HG03159 (cell line): ENCODE measurements at regions not wholly inside any gene's neighbourhood (a gene's known extent, or its start where the extent isn't known, plus 50 kb on each side); places are given as distances from the start of the nearest gene placed in this dataset.
"Not testable (repeated sequence)": the region's sequence is repeated elsewhere in the genome, so short reads cannot be mapped to it uniquely, and the experiment has no call there.

ENCODE experiments used
- ATAC-seq: cut with Tn5 transposase; IDR thresholded peaks from one replicate; pipeline ENCODE4 v1.9.1; 2021; ENCODE audit warnings: mild to moderate bottlenecking, moderate library complexity; ENCODE audit not compliant: unreplicated experiment

DNA sequence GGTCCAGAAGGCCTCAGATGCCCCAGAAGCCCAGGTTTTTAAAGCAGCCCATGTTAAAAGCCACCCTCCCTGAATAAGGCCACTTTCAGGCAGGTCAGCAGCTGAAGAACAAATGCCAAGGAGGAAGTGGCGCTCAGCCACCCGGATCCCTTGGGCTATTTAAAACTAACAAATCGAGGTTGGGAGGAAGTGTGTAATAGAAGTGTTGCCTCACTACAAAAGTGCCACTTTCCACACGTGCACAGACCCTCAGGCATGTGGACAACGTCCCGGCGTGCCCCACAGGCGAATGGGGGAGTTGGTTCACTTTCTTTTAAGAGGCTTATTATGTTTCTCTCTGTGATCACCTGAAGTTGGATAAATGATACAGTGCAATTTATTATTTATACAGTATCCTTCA lies 173.8 kb upstream of the SALL3 start:
- ATAC-seq, result no peak

DNA sequence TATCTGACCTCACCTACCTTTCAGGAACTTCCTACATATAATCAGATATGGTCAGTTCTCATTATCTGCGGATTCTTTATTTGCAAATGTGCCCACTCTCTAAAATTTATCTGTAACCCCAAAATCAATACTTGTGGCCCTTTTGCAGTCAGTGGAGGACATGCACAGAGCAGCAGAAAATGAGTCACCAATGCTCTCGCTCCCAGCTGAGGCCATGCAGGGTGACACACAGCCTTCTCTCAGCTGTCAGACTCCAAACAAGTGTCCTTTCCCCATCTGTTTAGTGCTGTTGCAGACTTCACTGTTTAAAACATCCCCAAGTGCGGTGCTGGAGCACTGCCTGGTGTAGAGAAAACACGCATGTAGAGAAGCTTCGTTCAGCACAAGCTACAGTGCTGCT lies 171.9 kb upstream of the SALL3 start:
- no peak for ATAC-seq

GRCh38 chr18:78809845-78810244 lies 169.8 kb upstream of the SALL3 start:
- ATAC-seq, result no peak

GRCh38 chr18:78810706-78811105 lies 168.9 kb upstream of the SALL3 start:
- no peak for ATAC-seq

DNA sequence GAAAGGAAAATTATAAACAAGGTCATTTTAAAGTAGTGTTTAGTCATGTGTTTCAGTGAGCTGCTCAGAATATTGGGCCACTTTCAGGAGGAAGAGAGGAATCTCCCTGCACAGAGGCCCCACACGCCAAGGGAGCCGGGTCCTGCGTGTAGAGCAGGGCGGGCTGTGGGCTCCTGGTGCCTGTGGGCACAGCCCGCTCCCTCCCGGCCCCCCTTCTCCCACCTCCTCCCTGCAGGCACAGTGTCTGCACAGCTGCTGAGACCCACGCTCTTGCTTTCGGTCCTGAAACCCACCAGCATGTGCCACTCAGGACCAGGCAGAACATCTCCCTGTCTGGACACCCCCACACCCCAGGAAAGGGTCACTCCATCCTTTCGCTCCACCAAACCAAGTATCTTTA lies 167.6 kb upstream of the SALL3 start:
- no peak for ATAC-seq

DNA sequence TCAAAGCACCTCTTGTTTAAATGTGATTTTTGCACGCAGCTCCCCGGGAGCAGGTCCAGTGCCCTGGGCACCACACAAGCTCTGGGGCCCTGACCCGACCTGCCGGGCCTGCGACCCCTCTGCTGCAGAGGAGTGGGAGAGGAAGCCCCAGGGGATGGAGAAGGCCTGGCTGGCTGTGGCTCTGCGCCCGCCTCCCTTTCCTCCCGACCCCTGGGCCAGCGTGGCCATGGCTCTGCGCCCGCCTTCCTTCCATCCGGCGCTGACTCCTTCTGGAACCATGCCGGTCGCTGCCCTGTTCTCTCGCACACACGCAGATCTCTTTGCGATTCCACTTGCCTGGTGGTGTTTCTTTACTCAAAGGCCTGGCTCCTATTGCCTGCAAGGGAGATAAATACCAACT lies 166.5 kb upstream of the SALL3 start:
- ATAC-seq, result no peak

- no peak for ATAC-seq
Measured at GRCh38 chr18:78813936-78814710, 165.5 kb upstream of the SALL3 start.

DNA sequence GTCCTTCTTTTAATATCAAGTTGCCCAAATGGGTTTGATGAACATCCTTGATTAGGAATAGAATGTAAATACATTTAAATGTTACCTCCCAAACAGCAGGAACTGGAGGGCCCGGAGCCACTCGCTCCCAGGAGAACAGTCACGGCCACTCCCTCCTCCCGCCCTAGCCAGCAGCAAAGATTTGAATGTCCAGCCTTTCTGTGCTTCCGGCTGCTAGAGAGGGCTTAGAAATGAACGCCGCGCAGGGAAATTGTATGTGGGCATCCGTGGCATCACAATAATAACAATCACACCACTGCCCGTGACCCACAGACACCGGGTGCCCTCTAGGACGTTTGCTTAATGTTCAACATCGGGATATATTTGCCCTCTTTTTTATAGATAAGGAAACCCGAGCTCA lies 164.9 kb upstream of the SALL3 start:
- ATAC-seq, result no peak

DNA sequence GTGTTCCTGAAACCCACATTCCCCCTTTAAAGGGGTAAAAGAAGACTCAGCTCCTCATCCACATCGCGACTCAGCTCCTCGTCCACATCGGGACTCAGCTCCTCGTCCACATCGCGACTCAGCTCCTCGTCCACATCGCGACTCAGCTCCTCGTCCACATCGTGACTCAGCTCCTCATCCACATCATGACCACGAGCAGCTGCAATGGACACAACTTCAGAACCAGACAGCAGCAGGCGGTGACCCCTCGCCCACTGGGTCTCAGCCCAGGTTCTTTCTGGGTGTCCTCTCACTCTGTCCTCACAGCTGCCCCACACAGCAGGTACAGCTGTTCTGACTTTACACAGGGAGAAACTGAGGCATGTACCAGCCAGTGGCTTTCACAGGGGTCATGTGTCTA lies 163.5 kb upstream of the SALL3 start:
- no peak for ATAC-seq

- no peak for ATAC-seq
Measured at GRCh38 chr18:78816916-78817315, 162.7 kb upstream of the SALL3 start.

GRCh38 chr18:78818495-78818894 lies 161.1 kb upstream of the SALL3 start:
- ATAC-seq, result no peak

- no peak for ATAC-seq
Measured at GRCh38 chr18:78818961-78819360, 160.7 kb upstream of the SALL3 start.

GRCh38 chr18:78820161-78820834 lies 159.3 kb upstream of the SALL3 start:
- ATAC-seq, result no peak

DNA sequence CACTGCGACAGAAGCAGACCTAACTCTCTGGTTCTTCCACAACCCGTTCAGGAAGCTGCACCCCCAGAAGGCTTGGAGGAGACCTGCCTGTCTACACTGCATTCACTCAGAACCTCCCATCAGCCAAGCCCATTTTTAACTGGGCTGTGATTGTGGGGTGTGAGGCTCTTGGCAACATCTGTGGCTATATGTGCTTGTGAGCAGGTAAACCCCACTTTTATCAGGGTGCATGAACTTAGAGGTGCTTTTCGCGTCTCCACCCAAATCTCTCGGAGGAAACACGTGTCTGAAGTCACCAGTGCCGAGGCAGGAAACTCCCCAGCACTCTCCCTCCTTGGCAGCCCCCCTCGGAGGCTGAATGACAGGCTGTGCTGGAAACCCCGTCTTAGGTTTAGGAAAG lies 158.2 kb upstream of the SALL3 start:
- ATAC-seq, result no peak

GRCh38 chr18:78822171-78822948 lies 157.3 kb upstream of the SALL3 start:
- no peak for ATAC-seq

DNA sequence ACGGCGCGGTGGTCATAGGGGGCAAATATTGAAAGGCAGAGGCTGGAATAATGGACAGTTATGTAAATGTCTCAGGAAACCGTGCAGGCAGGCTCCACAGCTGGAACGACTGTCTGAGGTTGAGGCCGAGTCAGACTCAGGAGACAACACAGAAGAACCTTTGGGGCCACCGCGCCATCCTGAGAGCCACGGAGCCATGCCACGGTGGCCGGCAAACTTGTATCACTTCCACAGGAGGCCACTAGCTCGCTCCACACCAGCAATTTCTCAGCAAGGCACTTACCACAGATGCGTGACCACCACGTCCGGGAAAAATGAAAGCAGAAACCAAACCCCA lies 156.7 kb upstream of the SALL3 start:
- ATAC-seq, result no peak

- ATAC-seq, result no peak
Measured at GRCh38 chr18:78825168-78825567, 154.4 kb upstream of the SALL3 start.

DNA sequence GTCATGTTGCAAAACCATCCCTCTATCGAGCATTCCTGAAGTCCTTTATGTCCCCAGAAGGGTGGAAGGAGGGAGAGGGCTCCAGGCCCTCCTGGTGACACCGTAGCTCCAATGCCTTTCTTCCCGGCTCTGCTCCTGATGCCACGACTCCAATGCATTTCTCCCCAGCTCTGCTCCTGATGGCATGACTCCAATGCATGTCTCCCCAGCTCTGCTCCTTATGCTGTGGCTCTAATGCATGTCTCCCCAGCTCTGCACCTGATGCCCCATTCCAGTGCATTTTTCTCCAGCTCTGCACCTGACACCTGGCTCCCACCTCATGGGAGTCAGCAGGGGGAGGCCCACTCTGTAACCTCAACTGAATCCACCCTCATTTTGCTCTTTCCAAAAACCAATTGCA lies 153.0 kb upstream of the SALL3 start:
- no peak for ATAC-seq

DNA sequence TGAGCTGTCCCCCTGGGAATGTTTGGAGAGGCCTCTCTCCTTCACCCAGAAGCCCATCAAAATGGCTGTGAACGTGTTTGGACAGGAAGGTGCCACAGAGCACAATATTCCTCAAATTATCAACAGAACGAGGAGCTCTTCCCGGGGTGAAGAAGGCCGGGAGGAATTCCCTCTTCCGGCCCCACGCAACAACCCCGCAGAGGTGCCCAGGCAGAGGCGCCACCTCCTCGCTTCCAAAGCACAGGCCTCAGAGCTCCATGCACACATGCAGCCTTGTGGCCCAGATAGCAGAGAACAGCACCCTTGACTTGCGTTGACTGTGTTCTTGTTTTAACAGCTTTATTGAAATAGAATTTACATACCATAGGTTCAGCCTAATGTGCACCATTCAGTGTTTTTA lies 152.5 kb upstream of the SALL3 start:
- no peak for ATAC-seq

DNA sequence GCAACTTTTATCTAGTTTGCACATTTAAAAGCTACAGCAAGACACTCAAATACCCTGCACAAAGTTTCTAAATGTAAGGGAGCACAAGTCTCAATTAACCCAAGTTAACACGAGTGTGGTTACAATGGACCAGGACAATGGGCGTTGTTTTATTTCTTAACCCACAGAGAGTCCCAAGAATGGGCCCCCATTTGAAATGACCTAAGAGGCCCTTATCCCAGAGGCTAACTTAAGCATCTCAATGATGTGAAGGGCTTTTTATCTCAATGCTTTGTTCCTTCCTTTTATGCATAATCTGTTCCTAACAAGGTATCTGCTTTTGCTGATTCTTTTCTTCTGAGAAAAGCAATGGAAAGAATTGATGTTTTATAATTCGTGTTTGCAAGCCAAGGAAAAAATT lies 151.5 kb upstream of the SALL3 start:
- no peak for ATAC-seq

DNA sequence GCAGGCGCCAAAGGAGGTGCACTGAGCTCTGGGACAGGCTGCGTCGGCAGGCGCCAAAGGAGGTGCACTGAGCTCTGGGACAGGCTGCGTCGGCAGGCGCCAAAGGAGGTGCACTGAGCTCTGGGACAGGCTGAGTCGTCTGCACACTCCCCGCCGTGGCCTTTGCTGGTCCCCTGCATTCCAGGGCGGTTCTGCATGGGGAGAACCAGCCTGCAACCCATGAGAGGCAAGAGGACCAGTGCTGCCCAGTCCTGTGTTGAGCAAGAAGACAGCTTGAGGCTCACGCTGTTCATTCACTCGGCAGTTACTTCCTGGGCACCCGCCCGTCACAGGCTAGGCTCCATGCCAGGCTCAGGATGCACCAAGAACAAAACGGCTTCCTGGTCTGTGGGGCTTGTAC lies 150.6 kb upstream of the SALL3 start:
- ATAC-seq, result not testable (repeated sequence)

DNA sequence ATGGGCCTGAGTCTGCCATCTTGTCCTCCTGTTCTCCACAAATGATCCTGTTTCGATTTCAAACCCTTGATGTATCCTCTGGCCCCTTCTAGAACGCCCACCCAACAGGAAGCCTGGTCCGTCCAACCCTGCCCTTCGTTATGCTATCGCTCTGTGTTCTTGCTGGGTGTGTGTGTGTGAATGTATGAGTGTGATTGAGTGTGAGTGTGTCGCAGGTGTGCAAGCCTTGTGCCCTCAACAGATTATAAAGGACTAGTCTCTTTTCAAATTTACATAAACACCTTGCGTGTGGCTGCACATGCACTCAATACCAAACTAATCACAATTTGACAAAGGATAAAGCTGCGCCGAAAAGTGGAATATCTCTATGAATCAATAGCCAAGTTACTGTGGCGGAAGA lies 149.5 kb upstream of the SALL3 start:
- ATAC-seq, result no peak
